GM21737 (cell line): ENCODE measurements at regions not wholly inside any gene's neighbourhood (a gene's known extent, or its start where the extent isn't known, plus 50 kb on each side); places are given as distances from the start of the nearest gene placed in this dataset.
"Not testable (repeated sequence)": the region's sequence is repeated elsewhere in the genome, so short reads cannot be mapped to it uniquely, and the experiment has no call there.

Source experiments
- ATAC-seq: cut with Tn5 transposase; IDR thresholded peaks from one replicate; pipeline ENCODE4 v1.9.1; 2021; ENCODE audit warnings: mild to moderate bottlenecking, moderate library complexity; ENCODE audit not compliant: unreplicated experiment

GRCh38 chr6:144568241-144568640, 283.1 kb downstream of the UTRN start:
- ATAC-seq, result no peak

GRCh38 chr6:144572541-144572940, 287.4 kb downstream of the UTRN start:
- ATAC-seq, result not testable (repeated sequence)

- ATAC-seq, result no peak
Measured at GRCh38 chr6:144574796-144575195, 289.7 kb downstream of the UTRN start.

- ATAC-seq, result no peak
Measured at GRCh38 chr6:144575327-144575726, 290.2 kb downstream of the UTRN start.

- no peak for ATAC-seq
Measured at GRCh38 chr6:144576871-144577270, 291.7 kb downstream of the UTRN start.

- no peak for ATAC-seq
Measured at GRCh38 chr6:144578385-144579350, 293.5 kb downstream of the UTRN start.

- no peak for ATAC-seq
Measured at GRCh38 chr6:144580039-144580438, 294.9 kb downstream of the UTRN start.

GRCh38 chr6:144580771-144581170, 295.6 kb downstream of the UTRN start:
- ATAC-seq, result no peak

GRCh38 chr6:144581812-144582537, 296.8 kb downstream of the UTRN start:
- ATAC-seq, result no peak

- peak; percentile 91 for ATAC-seq
Measured at GRCh38 chr6:144582939-144583613, 297.9 kb downstream of the UTRN start.

GRCh38 chr6:144583614-144583954, 298.4 kb downstream of the UTRN start:
- ATAC-seq, result no peak

- ATAC-seq, result no peak
Measured at GRCh38 chr6:144585217-144585814, 300.2 kb downstream of the UTRN start.

GRCh38 chr6:144586986-144587385, 301.9 kb downstream of the UTRN start:
- ATAC-seq, result no peak

GRCh38 chr6:144588697-144589325, 303.7 kb downstream of the UTRN start:
- no peak for ATAC-seq

GRCh38 chr6:144590532-144590931, 305.4 kb downstream of the UTRN start:
- no peak for ATAC-seq

- no peak for ATAC-seq
Measured at GRCh38 chr6:144593392-144593791, 308.3 kb downstream of the UTRN start.

GRCh38 chr6:144594585-144594984, 309.4 kb downstream of the UTRN start:
- ATAC-seq, result no peak

GRCh38 chr6:144595266-144595665, 310.1 kb downstream of the UTRN start:
- ATAC-seq, result no peak

GRCh38 chr6:144597511-144597910, 312.4 kb downstream of the UTRN start:
- no peak for ATAC-seq

- no peak for ATAC-seq
Measured at GRCh38 chr6:144599615-144600014, 314.5 kb downstream of the UTRN start.

- ATAC-seq, result no peak
Measured at GRCh38 chr6:144601221-144601620, 316.1 kb downstream of the UTRN start.
